OCI-LY1 (cell line): ENCODE measurements at regions not wholly inside any gene's neighbourhood (a gene's known extent, or its start where the extent isn't known, plus 50 kb on each side); places are given as distances from the start of the nearest gene placed in this dataset.

ENCODE experiments used
- CTCF ChIP-seq: fragments of 200-600 bp; sonication (generic), shearing (Covaris generic); IDR thresholded peaks from 2 replicates; pipeline ENCODE4 v1.5.1; 2017; ENCODE audit warnings: mild to moderate bottlenecking, antibody characterized with exemption, low read length, moderate library complexity, mixed read lengths
- EZH2 ChIP-seq: fragments of 200-600 bp; sonication (generic), shearing (Covaris generic); IDR thresholded peaks from 2 replicates; pipeline ENCODE4 v1.8.0; 2017; ENCODE audit warnings: borderline replicate concordance, mixed run types, mild to moderate bottlenecking, antibody characterized with exemption, low read length, moderate library complexity, mixed read lengths

- TF ChIP-seq CTCF (no peak), EZH2 (no peak)
Observed at GRCh38 chr3:101939361-101940049, 90.2 kb downstream of the NFKBIZ start.
